HG03280 (cell line): ENCODE measurements at regions not wholly inside any gene's neighbourhood (a gene's known extent, or its start where the extent isn't known, plus 50 kb on each side); places are given as distances from the start of the nearest gene placed in this dataset.
"Not testable (repeated sequence)": the region's sequence is repeated elsewhere in the genome, so short reads cannot be mapped to it uniquely, and the experiment has no call there.

Experiments
- ATAC-seq: cut with Tn5 transposase; IDR thresholded peaks from one replicate; pipeline ENCODE4 v1.9.1; 2021; ENCODE audit warnings: mild to moderate bottlenecking, moderate library complexity; ENCODE audit not compliant: unreplicated experiment

DNA sequence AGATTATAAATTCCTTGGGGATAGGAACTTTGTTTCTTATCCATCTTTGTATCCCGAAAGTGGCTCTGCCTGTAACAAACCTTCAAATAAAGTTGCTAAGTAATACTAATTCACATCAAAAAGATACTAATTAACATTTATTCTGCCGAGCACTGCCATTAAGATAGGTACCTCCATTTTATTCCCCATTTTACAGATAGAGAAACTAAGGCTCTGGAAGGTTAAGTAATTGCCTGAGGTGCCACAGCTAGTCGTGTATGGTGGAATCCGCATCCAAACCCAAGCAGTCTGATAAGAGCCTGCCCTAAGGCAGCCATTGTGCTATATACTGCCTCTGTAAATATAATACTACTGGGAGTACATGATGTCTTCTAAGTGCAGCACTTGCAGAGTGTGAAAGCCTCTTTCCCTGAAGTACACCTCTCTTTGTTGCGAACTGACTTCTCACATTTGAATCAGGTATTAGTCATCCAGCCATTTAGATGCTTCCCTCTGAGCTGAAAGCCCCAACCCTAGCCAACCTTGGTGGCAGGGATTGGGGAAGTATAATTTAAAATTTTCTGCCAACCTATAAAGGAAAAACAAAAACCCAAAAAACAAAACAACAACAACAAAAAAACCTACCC lies 78.5 kb upstream of the CHD2 start:
- no peak for ATAC-seq

DNA sequence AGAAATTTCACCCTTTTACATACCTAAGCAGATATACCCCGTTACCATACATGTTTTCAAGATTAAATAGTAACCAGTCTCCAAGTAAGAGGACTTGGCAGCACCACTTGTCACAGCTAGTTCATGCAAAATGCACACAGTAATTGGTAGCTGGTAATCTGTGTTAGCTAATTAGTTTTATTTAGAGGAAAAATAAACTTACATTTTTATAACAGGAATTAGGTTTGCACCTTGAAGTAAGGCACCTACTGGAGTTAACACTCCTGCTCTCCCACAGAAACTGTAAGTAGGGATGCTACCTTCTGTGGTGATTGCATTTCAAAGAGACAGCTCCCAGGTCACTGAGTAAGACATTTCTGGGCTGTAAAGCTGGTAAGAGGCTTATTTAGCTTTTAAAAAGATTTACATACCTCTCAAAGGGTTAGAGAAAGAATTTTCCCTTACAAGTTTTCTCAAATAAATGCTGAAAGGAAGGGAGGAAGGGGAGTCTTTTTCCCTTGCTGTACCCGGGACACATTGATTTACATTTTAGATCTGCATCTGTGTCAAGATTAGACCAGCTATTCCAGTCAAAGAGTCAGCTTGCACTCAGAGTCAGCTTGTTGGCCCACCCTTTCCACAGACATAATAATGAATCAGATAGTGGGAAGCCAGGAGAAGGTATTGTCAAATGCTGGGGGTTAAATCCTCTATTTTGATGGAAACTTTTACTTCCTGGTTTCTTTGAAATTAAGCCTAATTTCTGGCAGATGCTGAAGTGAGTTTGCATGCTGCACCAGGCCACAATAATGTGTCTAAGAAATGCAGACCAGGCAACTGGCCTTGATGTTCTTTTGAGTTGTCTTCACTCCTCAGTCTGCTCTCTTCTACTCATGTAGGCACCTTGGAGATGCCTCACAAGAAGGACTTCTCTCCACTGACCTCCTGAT lies 77.6 kb upstream of the CHD2 start:
- ATAC-seq: no peak

GRCh38 chr15:92825985-92826384 lies 74.1 kb upstream of the CHD2 start:
- ATAC-seq: no peak

- not testable (repeated sequence) for ATAC-seq
Measured at GRCh38 chr15:92827991-92828390, 72.1 kb upstream of the CHD2 start.

DNA sequence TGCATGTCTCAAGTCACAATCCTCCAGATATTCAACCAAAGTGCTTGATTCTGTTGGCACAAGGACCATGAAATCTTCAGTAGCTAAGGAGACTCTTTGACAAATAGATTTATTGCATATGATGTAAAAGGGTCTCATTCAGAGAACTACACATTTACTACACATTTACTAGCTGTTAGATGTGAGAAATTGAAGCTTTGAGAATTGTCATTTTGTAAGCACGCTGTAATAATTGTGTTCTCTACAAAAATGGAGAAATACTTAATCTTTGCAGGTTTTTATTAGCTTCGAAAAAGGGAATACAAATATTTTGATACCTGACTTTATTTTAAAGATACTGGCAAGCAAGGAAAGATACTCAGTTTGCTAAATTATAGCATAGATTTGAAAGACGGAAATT lies 70.2 kb upstream of the CHD2 start:
- ATAC-seq: no peak

- no peak for ATAC-seq
Measured at GRCh38 chr15:92831336-92831654, 68.8 kb upstream of the CHD2 start.

DNA sequence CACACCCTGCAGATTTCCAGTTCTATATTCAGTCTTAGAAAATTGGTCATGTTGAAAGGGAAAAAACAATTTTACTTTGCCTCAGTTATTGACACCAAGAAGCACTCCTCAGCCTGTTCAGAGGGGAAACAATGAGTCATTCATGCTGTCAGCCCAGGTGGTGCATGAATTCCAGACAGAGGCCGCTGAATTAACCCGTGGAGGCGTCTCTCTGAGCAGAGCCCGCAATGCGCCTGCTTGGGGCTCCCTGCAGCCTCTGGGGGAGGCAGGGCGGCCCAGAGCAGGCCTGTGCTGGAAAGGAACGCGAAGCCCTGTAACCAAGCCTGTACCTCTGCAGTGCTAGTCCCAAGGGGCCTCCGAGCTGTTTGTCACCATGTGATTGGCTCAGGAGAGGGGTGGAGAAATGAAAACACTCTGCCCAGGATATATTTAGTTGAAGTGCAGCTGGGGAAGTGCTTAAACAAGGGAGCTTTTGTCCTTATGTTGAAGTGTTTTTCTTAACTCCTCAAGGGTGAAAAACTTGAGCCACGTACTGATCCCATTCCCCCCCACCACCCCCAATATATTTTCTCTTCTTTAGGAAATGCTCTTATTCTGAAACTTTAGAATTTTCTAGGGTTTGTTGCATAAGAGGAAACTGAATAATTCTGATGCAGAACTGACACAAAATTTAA lies 68.3 kb upstream of the CHD2 start:
- peak; percentile 97 for ATAC-seq

GRCh38 chr15:92833106-92833433 lies 67.1 kb upstream of the CHD2 start:
- no peak for ATAC-seq

GRCh38 chr15:92833493-92834271 lies 66.4 kb upstream of the CHD2 start:
- ATAC-seq: no peak

- ATAC-seq: peak; percentile 83
Measured at GRCh38 chr15:92839696-92840095, 60.4 kb upstream of the CHD2 start.

- ATAC-seq: no peak
Measured at GRCh38 chr15:92840149-92840548, 60.0 kb upstream of the CHD2 start.

DNA sequence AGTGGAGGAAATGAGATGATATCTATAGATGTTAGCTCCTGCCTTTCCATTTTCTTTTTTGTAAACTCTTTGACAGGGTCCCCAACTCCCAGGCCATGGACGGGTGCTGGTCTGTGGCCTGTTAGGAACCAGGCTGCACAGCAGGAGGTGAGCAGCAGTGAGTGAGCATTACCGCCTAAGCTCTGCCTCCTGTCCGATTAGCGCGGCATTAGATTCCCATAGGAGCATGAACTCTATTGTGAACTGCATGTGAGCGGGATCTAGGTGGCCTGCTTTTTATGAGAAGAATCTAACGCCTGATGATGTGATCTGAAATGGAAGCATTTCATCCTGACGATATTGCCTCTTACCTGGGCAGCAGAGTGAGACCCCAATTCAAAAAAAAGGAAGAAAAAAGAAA lies 56.8 kb upstream of the CHD2 start:
- ATAC-seq: no peak

DNA sequence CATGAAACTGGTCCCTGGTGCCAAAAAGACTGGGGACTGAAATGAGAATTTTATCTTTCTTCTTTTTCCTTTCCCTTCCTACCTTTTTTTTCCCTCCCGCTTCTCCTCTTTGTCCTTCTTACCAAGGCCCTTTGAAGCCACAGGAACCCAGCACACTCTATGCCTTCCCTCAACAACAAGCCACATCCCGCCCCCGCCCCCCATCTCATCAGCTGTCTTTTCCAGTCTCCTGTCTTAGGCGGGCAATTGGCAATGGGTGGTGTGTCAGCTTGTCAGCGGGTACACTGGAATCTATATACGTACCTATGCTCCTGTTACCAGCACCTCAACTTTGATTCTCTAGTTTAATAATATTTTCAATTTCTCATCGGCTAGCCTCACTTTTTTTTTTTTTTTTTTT lies 56.3 kb upstream of the CHD2 start:
- no peak for ATAC-seq

GRCh38 chr15:92845126-92845508 lies 55.0 kb upstream of the CHD2 start:
- ATAC-seq: no peak

GRCh38 chr15:92846741-92847140 lies 53.4 kb upstream of the CHD2 start:
- ATAC-seq: no peak

- no peak for ATAC-seq
Measured at GRCh38 chr15:92847841-92848240, 52.3 kb upstream of the CHD2 start.

DNA sequence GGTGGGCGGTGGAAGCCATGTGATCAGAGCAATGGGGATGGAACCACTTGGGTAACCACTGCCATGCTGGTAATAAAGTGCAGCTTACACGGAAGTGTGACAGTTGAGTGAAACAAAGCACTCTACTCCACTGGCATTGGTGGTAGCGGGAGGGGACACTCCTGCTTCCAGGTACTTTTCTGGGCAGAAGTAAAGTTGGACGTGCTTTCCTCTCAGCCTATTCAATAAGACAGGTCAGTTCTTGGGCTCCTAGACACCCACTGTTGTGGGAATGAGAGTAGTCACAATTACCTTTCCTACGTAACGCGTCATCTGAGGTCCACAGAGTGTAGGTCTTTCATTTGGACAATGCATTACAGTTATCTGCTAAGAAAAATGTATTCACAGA lies 51.7 kb upstream of the CHD2 start:
- ATAC-seq: no peak

DNA sequence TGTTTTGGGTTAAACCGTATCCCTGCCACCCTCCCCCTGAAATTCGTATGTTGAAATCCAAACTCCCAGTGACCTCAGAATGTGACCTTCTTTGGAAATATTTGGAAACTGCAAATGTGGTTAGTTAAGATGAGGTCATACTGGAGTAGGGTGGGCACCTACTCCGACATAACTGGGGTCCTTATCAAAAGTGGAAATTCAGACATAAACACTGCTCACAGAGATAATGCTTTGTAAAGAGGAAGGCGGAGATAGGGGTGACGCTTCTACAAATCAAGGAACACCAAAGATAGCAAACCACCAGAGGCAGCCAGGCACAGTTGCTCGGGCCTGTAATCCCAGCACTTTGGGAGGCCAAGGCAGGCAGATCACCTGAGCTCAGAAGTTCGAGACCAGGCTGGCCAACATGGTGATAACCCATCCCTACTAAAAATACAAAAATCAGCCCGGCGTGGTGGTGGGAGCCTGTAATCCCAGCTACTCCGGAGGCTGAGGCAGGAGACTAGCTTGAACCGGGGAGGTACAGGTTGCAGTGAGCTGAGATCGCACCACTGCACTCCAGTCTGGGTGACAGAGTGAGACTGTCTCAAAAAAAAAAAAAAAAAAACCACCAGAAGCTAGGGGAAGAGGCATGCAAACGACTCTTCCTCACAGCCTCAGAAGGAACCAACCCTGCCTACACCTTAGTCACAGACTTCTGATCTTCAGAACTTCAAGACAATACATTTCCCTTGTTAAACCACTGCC lies 51.1 kb upstream of the CHD2 start:
- ATAC-seq: peak; percentile 66

GRCh38 chr15:92850218-92850617 lies 49.9 kb upstream of the CHD2 start:
- ATAC-seq: not testable (repeated sequence)
